ENCODE measurements at regions not wholly inside any gene's neighbourhood (a gene's known extent, or its start where the extent isn't known, plus 50 kb on each side); places are given as distances from the start of the nearest gene placed in this dataset.

- POLR2A ChIA-PET, result no interaction called here
- Histone ChIP-seq H3K36me3 (ENCODE audit: insufficient read depth, low read length) (no peaks in the 10 kb centered on the region), H3K4me1 (ENCODE audit: insufficient read depth, low read length) (no peaks in the 10 kb centered on the region), H3K4me3 (ENCODE audit: low read length) (no peak overlapping the region), H3K9me3 (ENCODE audit: low read length) (no peaks in the 10 kb centered on the region), H3K27me3 (ENCODE audit: insufficient read depth, low read length, poor library complexity, severe bottlenecking) (no peaks in the 10 kb centered on the region), H3K27ac (ENCODE audit: low read depth, low read length) (no peak overlapping the region)
- CTCF ChIA-PET, result no interaction called here
- Mint-ChIP-seq H3K9me3 (peaks cover 0 to 3% (median 0%) of the 10 kb centered on the region in 5 donors), H3K4me3 (no peak overlapping the region), H3K27ac (no peak overlapping the region), H3K27me3 (no peaks in the 10 kb centered on the region), H3K36me3 (no peaks in the 10 kb centered on the region), H3K4me1 (no peaks in the 10 kb centered on the region)
- DNase-seq, result no peak
Measured at GRCh38 chr12:30485230-30485890, 210.3 kb downstream of the IPO8 start.

- H3K9me3 ChIP-seq (ENCODE audit: low read length), result no peaks in the 10 kb centered on the region
- Mint-ChIP-seq H3K27ac (no peak overlapping the region), H3K4me1 (no peaks in the 10 kb centered on the region), H3K27me3 (no peaks in the 10 kb centered on the region), H3K4me3 (no peak overlapping the region), H3K36me3 (no peaks in the 10 kb centered on the region), H3K9me3 (peaks cover 0 to 3% (median 0%) of the 10 kb centered on the region in 5 donors)
- DNase-seq, result no peak
- H3K27ac ChIP-seq (ENCODE audit: low read depth, low read length), result no peak overlapping the region
- no peaks in the 10 kb centered on the region for H3K36me3 ChIP-seq (ENCODE audit: insufficient read depth, low read length)
- H3K4me1 ChIP-seq (ENCODE audit: insufficient read depth, low read length), result no peaks in the 10 kb centered on the region
- no peak overlapping the region for H3K4me3 ChIP-seq (ENCODE audit: low read length)
- ChIA-PET CTCF (no interaction called here), POLR2A (no interaction called here)
- no peaks in the 10 kb centered on the region for H3K27me3 ChIP-seq (ENCODE audit: insufficient read depth, low read length, poor library complexity, severe bottlenecking)
Measured at GRCh38 chr12:30484658-30485057, 211.0 kb downstream of the IPO8 start.

GRCh38 chr12:30482650-30483049 lies 213.0 kb downstream of the IPO8 start:
- DNase-seq, result no peak
- Mint-ChIP-seq H3K27me3 (no peaks in the 10 kb centered on the region), H3K4me1 (no peaks in the 10 kb centered on the region), H3K4me3 (no peak overlapping the region), H3K9me3 (peaks cover 0 to 3% (median 0%) of the 10 kb centered on the region in 5 donors), H3K36me3 (no peaks in the 10 kb centered on the region), H3K27ac (no peak overlapping the region)
- Histone ChIP-seq H3K27me3 (ENCODE audit: insufficient read depth, low read length, poor library complexity, severe bottlenecking) (no peaks in the 10 kb centered on the region), H3K36me3 (ENCODE audit: insufficient read depth, low read length) (no peaks in the 10 kb centered on the region), H3K4me3 (ENCODE audit: low read length) (no peak overlapping the region), H3K9me3 (ENCODE audit: low read length) (no peaks in the 10 kb centered on the region), H3K4me1 (ENCODE audit: insufficient read depth, low read length) (no peaks in the 10 kb centered on the region), H3K27ac (ENCODE audit: low read depth, low read length) (no peak overlapping the region)
- CTCF ChIA-PET, result no interaction called here
- POLR2A ChIA-PET, result no interaction called here

GRCh38 chr12:30473274-30473673 lies 222.4 kb downstream of the IPO8 start:
- Histone ChIP-seq H3K4me3 (ENCODE audit: low read length) (no peak overlapping the region), H3K27ac (ENCODE audit: low read depth, low read length) (no peak overlapping the region), H3K4me1 (ENCODE audit: insufficient read depth, low read length) (no peaks in the 10 kb centered on the region), H3K9me3 (ENCODE audit: low read length) (no peaks in the 10 kb centered on the region), H3K36me3 (ENCODE audit: insufficient read depth, low read length) (no peaks in the 10 kb centered on the region), H3K27me3 (ENCODE audit: insufficient read depth, low read length, poor library complexity, severe bottlenecking) (no peaks in the 10 kb centered on the region)
- Mint-ChIP-seq H3K4me1 (no peaks in the 10 kb centered on the region), H3K27ac (no peak overlapping the region), H3K4me3 (no peak overlapping the region), H3K9me3 (peaks cover 0 to 13% (median 2%) of the 10 kb centered on the region in 5 donors), H3K36me3 (no peaks in the 10 kb centered on the region), H3K27me3 (peaks cover 1 to 3% of the 10 kb centered on the region in 2 donors)
- DNase-seq, result no peak
- ChIA-PET CTCF (no interaction called here), POLR2A (no interaction called here)

GRCh38 chr12:30466093-30466585 lies 229.5 kb downstream of the IPO8 start:
- Histone ChIP-seq H3K36me3 (ENCODE audit: insufficient read depth, low read length) (no peaks in the 10 kb centered on the region), H3K27ac (ENCODE audit: low read depth, low read length) (no peak overlapping the region), H3K4me1 (ENCODE audit: insufficient read depth, low read length) (no peaks in the 10 kb centered on the region), H3K9me3 (ENCODE audit: low read length) (no peaks in the 10 kb centered on the region), H3K27me3 (ENCODE audit: insufficient read depth, low read length, poor library complexity, severe bottlenecking) (no peaks in the 10 kb centered on the region), H3K4me3 (ENCODE audit: low read length) (no peak overlapping the region)
- ChIA-PET POLR2A (no interaction called here), CTCF (no interaction called here)
- H3K27ac Mint-ChIP-seq, result no peak overlapping the region
- peaks cover 3% of the 10 kb centered on the region in 2 donors for H3K27me3 Mint-ChIP-seq
- no peak for DNase-seq
- H3K36me3 Mint-ChIP-seq, result no peaks in the 10 kb centered on the region
- H3K4me1 Mint-ChIP-seq, result no peaks in the 10 kb centered on the region
- H3K4me3 Mint-ChIP-seq, result no peak overlapping the region
- H3K9me3 Mint-ChIP-seq, result peaks cover 0 to 7% (median 2%) of the 10 kb centered on the region in 5 donors

- H3K36me3 ChIP-seq (ENCODE audit: insufficient read depth, low read length), result no peaks in the 10 kb centered on the region
- Mint-ChIP-seq H3K9me3 (peaks cover 0 to 2% (median 0%) of the 10 kb centered on the region in 5 donors), H3K27ac (no peak overlapping the region), H3K36me3 (no peaks in the 10 kb centered on the region), H3K4me3 (no peak overlapping the region), H3K27me3 (peaks cover 0 to 2% of the 10 kb centered on the region in 2 donors), H3K4me1 (no peaks in the 10 kb centered on the region)
- H3K4me3 ChIP-seq (ENCODE audit: low read length), result no peak overlapping the region
- H3K27ac ChIP-seq (ENCODE audit: low read depth, low read length), result no peak overlapping the region
- H3K4me1 ChIP-seq (ENCODE audit: insufficient read depth, low read length), result no peaks in the 10 kb centered on the region
- POLR2A ChIA-PET, result no interaction called here
- CTCF ChIA-PET, result no interaction called here
- no peaks in the 10 kb centered on the region for H3K9me3 ChIP-seq (ENCODE audit: low read length)
- no peak for DNase-seq
- no peaks in the 10 kb centered on the region for H3K27me3 ChIP-seq (ENCODE audit: insufficient read depth, low read length, poor library complexity, severe bottlenecking)
Measured at GRCh38 chr12:30463636-30464035, 232.0 kb downstream of the IPO8 start.

- POLR2A ChIA-PET, result no interaction called here
- H3K36me3 Mint-ChIP-seq, result no peaks in the 10 kb centered on the region
Measured at GRCh38 chr12:30462249-30462648, 233.4 kb downstream of the IPO8 start.

GRCh38 chr12:30461026-30461615 lies 234.5 kb downstream of the IPO8 start:
- H3K27ac ChIP-seq (ENCODE audit: low read depth, low read length), result no peak overlapping the region
- H3K4me1 ChIP-seq (ENCODE audit: insufficient read depth, low read length), result no peaks in the 10 kb centered on the region
- POLR2A ChIA-PET, result no interaction called here
- no peak overlapping the region for H3K4me3 ChIP-seq (ENCODE audit: low read length)
- H3K27ac Mint-ChIP-seq, result no peak overlapping the region
- CTCF ChIA-PET, result no interaction called here
- no peak overlapping the region for H3K4me3 Mint-ChIP-seq
- H3K9me3 ChIP-seq (ENCODE audit: low read length), result no peaks in the 10 kb centered on the region
- H3K27me3 ChIP-seq (ENCODE audit: insufficient read depth, low read length, poor library complexity, severe bottlenecking), result no peaks in the 10 kb centered on the region
- H3K36me3 Mint-ChIP-seq, result no peaks in the 10 kb centered on the region
- no peak for DNase-seq
- H3K27me3 Mint-ChIP-seq, result peaks cover 0 to under 1% of the 10 kb centered on the region in 2 donors
- peaks cover 0 to 5% (median 0%) of the 10 kb centered on the region in 5 donors for H3K9me3 Mint-ChIP-seq
- no peaks in the 10 kb centered on the region for H3K36me3 ChIP-seq (ENCODE audit: insufficient read depth, low read length)
- no peaks in the 10 kb centered on the region for H3K4me1 Mint-ChIP-seq

More at GRCh38 chr12:30462249-30462648, 233.4 kb downstream of the IPO8 start:
- H3K4me1 Mint-ChIP-seq, result no peaks in the 10 kb centered on the region
- CTCF ChIA-PET, result no interaction called here
- Histone ChIP-seq H3K27me3 (ENCODE audit: insufficient read depth, low read length, poor library complexity, severe bottlenecking) (no peaks in the 10 kb centered on the region), H3K27ac (ENCODE audit: low read depth, low read length) (no peak overlapping the region), H3K4me1 (ENCODE audit: insufficient read depth, low read length) (no peaks in the 10 kb centered on the region), H3K36me3 (ENCODE audit: insufficient read depth, low read length) (no peaks in the 10 kb centered on the region), H3K9me3 (ENCODE audit: low read length) (no peaks in the 10 kb centered on the region), H3K4me3 (ENCODE audit: low read length) (no peak overlapping the region)
- H3K9me3 Mint-ChIP-seq, result peaks cover 0 to 5% (median 0%) of the 10 kb centered on the region in 5 donors
- no peak overlapping the region for H3K4me3 Mint-ChIP-seq
- H3K27ac Mint-ChIP-seq, result no peak overlapping the region
- DNase-seq, result no peak
- H3K27me3 Mint-ChIP-seq, result peaks cover 0 to 2% of the 10 kb centered on the region in 2 donors
